ENCODE measurements at regions not wholly inside any gene's neighbourhood (a gene's known extent, or its start where the extent isn't known, plus 50 kb on each side); places are given as distances from the start of the nearest gene placed in this dataset.

DNA sequence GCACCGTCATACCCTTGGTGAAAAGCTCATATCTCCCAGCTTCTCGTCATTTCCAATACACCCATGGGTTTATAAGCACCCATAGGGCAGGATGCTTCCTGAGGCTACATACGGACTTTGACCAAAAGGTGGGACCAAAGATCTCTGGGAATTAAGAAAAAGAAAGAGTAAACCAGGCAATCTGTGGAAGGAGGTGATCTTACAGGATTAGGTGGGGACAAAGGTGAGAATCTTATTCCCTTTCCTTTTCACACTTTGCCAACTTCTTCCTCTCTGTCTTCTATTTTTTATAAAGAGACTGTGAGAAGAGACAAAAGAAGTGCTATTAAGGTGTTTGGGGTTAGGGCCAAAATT lies 172.0 kb downstream of the DLEU7 start:
- no peak overlapping the region for H3K4me3 ChIP-seq (ENCODE audit: low read depth, low read length)
- TF ChIP-seq, protein P1, sequence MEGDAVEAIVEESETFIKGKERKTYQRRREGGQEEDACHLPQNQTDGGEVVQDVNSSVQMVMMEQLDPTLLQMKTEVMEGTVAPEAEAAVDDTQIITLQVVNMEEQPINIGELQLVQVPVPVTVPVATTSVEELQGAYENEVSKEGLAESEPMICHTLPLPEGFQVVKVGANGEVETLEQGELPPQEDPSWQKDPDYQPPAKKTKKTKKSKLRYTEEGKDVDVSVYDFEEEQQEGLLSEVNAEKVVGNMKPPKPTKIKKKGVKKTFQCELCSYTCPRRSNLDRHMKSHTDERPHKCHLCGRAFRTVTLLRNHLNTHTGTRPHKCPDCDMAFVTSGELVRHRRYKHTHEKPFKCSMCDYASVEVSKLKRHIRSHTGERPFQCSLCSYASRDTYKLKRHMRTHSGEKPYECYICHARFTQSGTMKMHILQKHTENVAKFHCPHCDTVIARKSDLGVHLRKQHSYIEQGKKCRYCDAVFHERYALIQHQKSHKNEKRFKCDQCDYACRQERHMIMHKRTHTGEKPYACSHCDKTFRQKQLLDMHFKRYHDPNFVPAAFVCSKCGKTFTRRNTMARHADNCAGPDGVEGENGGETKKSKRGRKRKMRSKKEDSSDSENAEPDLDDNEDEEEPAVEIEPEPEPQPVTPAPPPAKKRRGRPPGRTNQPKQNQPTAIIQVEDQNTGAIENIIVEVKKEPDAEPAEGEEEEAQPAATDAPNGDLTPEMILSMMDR (IDR thresholded peaks at IDR 0.05; ENCODE audit: borderline replicate concordance, insufficient read depth, low read depth, low read length): no peak

DNA sequence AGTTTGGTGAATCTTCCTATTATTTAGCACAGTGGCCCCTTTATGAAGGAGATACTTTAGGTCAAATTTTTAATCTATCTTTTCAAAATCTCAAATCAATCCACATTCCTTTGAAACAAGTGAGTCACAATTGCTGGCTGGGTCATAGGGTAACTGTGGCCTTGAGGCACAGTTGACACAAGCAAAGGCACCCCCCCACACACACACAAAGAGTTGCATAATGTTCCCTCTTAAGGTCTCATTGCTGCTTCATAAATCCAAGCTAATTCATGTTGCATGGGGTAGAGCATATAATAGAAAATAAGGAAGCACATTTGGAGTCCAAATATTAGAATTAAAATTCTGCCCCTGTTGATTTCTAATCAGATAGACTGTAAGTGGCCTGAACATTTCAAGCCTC lies 171.5 kb downstream of the DLEU7 start:
- TF ChIP-seq, protein P1 (IDR thresholded peaks at IDR 0.05; ENCODE audit: borderline replicate concordance, insufficient read depth, low read depth, low read length): no peak
- H3K4me3 ChIP-seq (ENCODE audit: low read depth, low read length): no peak overlapping the region

DNA sequence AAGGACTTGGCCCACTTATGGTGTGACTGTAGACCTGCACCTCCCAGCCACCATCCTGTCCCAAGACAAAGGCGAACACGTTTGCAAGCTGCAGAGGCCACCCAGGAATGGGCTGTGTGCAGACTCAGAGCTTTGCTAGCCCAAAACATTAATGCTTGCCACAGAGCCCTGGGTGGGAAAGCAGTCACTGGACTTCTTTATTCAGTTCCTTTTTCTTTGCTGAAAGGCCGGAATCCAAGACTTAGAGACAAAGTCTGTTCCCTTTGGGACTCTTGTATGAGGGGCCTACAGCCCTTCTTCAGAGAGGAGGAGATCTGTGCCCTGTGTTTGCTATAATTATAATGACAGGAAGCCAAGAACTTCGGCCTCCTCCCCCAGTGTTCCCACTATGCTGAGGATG lies 167.8 kb downstream of the DLEU7 start:
- no peak overlapping the region for H3K4me3 ChIP-seq (ENCODE audit: low read depth, low read length)
- TF ChIP-seq, protein P1 (IDR thresholded peaks at IDR 0.05; ENCODE audit: borderline replicate concordance, insufficient read depth, low read depth, low read length): no peak

DNA sequence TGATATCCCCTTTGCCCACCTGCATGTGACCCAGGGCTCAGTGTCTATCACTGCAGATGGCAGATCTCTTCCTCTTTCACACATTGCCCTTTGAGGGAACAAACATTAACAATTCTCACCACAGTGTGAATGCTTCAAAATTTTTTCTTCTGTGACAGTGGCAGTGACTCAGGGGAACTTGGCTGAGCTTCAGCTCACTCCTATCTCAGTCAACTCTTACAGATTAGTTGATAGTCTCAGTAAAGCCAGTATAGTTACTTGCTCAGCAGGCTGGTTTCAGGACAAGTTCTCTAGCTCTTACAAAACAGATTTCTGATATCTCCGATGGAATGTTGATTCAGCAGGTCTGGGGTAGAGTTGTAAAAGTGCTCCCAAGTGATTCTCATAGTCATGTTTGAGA lies 166.9 kb downstream of the DLEU7 start:
- no peak overlapping the region for H3K4me3 ChIP-seq (ENCODE audit: low read depth, low read length)

DNA sequence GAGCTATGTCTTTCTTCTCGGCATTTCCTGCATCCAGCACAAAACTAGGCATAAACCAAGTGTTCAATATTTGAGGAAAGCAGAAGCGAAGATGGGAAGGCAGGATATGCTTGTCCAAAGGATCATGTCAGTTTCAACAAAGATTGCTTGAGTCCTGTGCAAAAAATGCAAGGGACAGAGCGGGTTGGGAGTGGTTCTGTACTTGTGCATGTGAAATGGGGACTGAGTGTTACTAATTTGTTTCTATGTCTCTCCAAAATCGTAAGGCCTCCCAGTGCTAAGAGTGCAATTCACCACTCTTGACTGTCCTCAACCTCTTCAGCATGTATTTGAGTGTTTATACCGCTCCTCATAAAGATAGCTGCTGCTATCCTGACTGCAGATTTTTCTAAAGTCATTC lies 166.2 kb downstream of the DLEU7 start:
- H3K4me3 ChIP-seq (ENCODE audit: low read depth, low read length): no peak overlapping the region
- TF ChIP-seq, protein P1 (IDR thresholded peaks at IDR 0.05; ENCODE audit: borderline replicate concordance, insufficient read depth, low read depth, low read length): no peak

More for the DNA sequence above, 166.9 kb downstream of the DLEU7 start:
- TF ChIP-seq, protein P1 (IDR thresholded peaks at IDR 0.05; ENCODE audit: borderline replicate concordance, insufficient read depth, low read depth, low read length): no peak

DNA sequence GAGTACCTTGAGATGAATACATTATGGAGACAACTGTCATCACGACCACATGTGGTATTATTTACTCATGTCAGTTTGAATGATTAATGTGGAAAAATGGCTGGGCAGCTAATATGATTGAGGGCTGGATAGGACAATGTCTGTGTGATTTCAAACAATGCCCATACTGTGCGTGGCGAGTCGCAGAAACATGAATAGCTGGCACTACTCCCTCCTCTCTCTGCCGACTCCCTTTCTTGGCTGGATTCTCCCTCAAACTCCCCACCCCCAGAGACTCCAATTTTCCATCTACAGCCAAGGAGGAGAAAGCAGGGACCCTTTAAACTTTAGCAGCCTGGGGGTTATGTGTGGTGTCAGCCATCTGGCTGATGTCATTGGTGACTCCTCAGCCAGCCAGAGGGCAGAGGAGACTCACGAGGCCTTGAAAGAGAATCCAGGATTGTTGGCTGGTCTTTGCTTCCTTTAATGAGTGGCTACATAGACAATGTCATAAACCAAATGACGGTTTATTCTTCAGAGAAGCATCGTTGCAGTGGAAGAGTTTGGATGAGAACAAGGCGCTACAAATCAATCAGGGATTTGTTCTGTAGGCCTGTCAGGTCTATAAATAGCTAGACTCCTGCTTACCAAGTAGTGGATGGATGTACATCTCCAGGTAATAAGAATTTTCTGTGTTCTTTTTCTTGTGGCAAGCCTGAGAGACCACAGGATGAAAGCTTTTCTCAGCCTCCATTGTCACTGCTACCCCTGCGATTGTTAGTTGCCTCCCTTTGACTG lies 165.6 kb downstream of the DLEU7 start:
- TF ChIP-seq, protein P1 (IDR thresholded peaks at IDR 0.05; ENCODE audit: borderline replicate concordance, insufficient read depth, low read depth, low read length): no peak

DNA sequence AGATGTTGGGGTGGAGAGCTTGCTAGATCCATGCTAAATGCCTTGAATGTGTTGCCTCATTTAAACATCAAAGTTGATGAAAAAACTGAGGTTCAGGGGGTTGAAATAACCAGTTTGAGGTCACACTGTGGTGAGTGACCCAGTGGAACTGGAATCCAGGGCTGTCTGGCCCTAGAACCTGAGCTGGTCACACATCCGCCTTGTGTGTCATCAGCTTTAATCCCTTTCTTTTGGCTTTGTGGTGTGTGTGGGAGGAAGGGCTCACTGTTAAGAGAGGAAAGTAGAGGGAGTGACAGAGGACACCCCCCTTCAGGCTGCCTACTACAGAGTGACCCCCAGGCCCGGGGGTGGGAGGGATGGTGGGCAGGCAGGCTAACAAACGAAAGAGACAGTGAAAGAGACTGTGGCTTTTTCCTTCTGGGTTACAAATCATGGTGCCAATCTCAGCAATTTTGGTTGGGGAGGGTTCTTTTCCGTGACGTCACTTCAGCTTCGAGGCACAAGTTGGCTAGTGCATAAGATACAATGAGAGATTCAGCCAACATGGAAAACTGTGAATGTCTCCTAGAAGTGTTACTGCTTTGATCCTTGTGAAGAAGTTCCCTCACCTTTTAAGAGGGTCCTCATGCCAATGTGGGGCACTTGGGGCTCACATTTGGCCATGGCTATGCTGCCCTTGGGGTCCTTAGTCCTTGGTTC lies 164.9 kb downstream of the DLEU7 start:
- no peak overlapping the region for H3K4me3 ChIP-seq (ENCODE audit: low read depth, low read length)
- TF ChIP-seq, protein P1 (IDR thresholded peaks at IDR 0.05; ENCODE audit: borderline replicate concordance, insufficient read depth, low read depth, low read length): no peak

More for the DNA sequence above, 165.6 kb downstream of the DLEU7 start:
- H3K4me3 ChIP-seq (ENCODE audit: low read depth, low read length): no peak overlapping the region
